ENCODE measurements at regions not wholly inside any gene's neighbourhood (a gene's known extent, or its start where the extent isn't known, plus 50 kb on each side); places are given as distances from the start of the nearest gene placed in this dataset.
"Not testable (repeated sequence)": the region's sequence is repeated elsewhere in the genome, so short reads cannot be mapped to it uniquely, and the experiment has no call there.

DNA sequence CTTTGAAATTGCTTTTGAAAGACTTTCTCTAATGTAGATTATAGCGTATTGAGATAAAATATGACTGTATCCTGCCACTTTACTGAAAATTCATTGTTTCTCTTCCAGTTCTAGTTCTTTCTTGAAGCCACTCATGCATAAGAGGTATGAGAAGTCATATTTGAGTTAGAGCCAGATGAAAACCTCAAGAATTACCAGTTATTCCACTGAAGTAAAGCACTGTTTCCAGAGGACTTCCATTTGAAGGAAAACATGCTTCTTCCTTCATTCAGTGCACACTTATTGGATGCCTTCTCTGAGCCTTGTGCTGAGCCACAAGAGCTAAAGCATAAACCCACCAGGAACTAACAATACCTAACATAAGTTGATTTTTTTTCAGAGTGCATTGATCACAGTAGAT, 513.4 kb downstream of the ZNF385D start:
- no peak for DNase-seq

DNA sequence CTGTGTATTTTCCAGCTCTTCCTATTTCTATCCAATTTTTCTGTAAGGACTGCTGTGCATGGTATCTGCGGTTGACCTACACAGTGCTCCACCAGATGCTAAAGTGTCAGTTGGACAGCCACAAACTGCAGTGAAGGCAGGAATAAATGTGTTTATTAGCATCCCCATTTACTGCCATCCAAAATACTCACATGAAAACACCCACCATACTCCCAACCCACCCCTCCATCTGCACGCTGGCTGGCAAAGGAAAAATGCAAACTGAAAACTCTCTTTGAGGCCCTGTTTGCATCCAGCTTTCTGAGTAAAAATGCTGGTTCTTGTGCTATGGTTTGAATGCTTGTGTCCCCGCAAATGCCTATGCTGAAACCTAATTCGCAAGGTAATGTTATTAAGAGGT, 515.5 kb downstream of the ZNF385D start:
- DNase-seq: no peak

DNA sequence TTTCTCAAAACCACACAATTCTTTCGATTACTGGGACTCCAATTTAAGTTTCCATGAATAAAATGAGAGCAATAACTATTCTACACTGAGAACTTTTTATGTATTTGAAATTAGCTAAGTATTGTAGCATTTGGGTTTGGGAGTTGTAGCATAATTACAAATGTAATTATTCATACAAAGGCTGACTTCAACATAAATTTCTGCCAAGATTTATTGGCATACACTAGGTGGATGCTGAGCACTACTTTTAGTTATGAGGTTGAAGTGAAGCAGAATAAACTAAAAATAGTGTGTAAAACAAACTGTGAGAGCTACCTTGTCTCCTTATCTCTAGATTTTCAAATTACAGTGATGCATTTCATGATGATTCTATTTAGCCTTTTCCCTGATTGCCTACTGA, 516.1 kb downstream of the ZNF385D start:
- no peak for DNase-seq

DNA sequence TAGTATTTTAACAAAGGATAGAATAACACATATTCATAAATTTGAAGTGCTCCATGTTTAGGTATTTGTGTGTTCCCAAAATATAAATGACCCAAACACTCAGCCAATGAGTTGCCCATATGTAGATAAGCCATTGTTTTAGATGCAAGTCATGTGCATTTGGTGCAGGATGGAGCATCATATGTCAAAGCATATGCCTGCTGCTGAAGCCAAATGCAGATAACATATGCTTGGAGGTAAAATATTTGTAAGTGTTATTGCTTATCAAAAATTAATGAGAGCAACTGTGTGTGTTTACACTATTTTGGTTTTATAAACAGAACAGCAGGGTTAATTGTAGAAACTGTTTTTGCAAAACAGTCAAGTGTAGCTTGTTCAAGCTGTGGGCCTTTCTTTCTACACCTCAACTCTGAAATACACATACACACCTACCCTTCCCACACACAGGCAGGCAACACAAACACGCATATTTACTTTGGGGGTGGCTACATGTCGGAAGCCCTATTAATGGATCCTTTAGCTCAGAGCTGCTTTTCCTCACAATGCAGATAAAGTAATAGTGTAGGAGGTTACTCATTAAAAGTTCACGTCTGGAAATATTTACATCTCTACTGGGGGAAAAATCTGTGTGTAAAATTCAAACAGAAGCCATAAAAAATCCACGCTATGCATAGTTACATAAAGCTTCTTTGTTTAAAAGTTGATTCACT, 521.4 kb downstream of the ZNF385D start:
- no peak for DNase-seq

DNA sequence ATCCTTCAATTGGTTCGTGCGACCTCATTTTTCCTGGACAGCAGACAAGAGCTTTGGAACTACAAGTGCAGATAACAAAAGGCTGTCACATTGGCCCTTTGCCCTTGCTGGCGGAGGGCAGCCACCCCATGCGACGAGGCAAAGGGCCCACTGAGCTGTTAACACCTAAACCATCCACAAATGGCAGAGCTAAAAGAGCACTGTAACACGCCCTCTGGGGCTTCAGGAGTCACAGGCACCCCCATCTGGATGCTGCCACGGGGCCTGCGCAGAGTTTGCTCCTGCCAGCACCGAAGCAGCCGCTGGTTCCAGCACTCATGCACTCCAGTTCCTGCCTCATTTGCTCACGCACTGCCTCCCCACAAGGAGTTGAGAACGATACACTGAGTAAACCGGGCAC, 524.9 kb downstream of the ZNF385D start:
- DNase-seq: no peak

DNA sequence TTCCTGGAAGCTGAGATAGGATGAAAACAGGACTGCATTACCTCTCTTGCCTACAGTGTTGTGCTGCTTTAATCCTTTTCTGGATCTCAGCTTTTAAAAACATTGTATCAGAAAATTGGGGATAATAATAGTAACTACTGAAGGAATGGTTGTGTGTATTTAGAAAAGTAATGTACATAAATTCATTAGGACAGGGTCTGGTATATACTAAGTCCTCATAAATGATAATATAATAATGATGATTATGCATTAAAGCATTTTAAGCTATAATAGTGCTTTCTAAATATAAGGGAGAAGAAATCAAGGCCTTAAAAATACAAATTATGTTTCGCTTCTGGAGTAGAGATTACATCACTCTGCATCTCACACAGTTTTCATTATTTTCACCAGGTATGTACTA, 530.1 kb downstream of the ZNF385D start:
- DNase-seq: no peak

DNA sequence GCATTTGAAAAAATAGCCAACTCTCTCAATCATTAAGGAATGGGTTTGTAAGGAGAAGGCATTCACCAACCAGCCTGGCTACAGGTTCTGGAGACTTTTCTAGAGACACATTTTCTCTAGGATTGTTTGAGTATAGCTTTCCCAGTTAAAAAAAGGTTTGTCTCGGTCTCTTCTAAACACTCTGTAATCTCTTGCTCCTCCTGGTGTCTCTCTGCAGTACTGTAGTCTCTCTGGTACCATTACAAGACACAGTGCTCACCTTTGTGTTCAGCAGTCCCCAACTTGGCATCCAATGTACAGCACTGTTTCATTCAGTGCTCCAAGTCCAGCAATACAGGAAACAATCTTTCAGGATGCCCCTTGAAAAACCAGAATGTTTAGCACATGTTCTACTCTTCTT, 534.4 kb downstream of the ZNF385D start:
- DNase-seq: no peak

DNA sequence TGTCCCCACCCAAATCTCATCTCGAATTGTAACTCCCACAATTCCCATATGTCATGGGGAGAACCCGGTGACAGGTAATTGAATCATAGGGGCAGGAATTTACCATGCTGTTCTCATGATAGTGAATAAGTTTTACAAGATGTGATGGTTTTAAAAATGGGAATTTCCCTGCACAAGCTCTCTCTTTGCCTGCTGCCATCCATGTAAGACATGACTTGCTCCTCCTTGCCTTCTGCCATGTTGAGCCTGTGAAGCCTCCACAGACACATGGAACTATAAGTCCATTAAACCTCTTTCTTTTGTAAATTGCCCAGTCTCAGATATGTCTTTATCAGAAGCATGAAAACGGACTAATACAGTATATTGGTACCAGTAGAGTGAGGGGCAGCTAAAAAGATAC, 546.9 kb downstream of the ZNF385D start:
- not testable (repeated sequence) for DNase-seq

DNA sequence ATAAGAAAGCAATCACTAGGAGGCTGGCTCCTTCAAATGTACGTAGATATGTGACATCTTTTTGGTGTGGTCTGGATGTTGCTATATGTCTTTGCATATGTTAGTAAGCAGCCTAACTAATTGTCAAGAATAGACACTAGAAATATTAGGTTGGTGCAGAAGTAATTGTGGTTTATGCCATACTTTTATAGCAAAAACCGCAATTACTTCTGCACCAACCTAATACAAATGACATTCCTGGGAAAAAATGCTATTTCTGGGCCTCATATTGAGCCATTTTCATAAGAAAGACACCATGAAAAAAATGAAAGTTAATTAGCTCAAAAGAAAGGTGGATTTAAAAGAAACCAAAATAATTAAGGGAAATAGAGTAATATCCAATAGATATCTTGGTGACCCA, 555.8 kb downstream of the ZNF385D start:
- no peak for DNase-seq

DNA sequence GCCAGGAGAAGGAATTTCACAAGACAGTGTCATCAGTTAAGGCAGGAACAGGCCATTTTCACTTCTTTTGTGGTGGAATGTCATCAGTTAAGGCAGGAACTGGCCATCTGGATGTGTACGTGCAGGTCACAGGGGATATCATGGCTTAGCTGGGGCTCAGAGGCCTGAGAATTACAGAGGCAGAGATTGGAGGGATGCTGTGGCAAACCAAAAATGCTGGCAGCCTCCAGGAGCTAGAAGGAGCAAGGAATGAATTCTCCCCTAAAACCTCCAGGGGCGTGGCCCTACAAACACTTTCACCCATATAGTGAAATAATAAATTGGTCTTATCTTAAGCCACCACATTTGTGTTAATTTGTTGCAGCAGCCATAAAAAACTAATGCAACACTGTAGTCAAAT, 557.0 kb downstream of the ZNF385D start:
- not testable (repeated sequence) for DNase-seq

DNA sequence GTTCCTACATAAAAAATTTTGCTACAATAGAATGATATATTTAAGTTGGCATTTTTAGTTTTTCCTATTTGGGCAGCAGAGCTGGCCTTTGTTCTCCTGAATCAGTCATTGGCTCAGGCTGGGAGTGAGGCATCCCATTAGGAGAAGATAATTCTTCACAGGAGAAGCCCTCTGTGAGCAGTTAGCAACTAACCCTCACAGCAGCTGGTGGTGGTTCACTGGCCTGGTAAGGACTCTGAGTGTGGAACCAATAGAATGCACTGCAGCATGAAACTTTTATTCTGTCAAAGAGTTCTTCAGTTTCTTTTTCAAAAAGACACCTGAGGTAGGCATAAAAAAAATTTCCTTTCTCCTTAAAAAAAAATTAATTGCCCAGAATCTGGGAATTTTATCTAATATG, 562.6 kb downstream of the ZNF385D start:
- DNase-seq: no peak

DNA sequence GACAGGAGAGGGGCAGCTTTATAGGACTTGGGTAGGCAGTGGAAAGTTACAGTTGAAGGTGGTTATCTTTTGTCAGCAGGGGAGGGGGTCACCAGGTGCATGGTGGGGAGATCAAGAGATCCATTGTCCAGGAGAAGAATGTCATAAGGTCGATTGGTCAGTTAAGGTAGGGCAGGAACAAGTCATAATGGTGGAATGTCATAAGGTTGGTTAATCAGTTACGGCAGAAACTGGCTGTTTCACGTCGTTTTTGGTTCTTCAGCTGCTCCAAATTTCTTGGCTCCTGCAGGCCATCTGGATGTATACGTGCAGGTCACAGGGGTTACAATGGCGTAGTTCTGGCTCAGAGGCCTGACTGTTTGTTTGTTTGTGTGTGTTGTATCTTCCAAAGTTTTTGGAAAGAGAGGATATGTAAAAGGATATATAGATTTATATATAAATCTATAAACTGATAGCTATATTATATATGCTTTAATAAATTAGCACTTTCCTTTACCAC, 565.1 kb downstream of the ZNF385D start:
- no peak for DNase-seq

DNA sequence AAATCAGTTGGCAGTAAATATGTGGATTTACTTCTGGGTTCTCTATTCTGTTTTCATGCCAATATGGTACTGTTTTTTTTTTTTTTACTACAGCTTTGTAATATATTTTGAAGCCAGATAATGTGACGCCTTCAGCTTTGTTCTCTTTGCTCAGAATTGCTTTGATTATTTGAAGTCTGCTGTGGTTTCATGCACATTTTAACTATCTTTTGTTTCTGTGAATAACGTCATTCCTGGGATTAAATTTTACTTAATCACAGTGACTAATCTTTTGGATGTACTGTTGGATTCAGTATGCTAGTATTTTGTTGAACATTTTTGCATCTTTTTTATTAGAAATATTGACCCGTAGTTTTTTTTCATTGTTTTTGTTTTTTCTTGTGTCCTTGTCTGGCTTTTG, 576.5 kb downstream of the ZNF385D start:
- no peak for DNase-seq

DNA sequence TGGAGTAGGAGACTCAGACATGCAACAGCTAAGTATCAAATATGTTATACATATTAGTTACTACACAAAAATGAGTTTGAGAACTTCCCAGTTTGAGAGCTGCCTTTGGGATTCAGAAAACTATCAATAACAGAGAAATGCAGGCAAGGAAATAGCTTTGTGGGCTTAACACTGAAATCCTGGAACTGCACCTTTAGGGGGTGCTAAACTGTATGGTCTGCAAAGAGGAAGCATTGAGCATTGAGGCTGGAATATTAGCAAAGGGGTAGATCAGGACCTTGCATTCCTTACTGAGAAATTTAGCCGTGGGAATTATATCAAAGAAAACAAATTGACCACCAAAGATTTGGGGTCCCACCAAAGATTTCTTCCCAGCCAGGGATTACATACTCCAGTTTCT, 580.0 kb downstream of the ZNF385D start:
- DNase-seq: no peak

DNA sequence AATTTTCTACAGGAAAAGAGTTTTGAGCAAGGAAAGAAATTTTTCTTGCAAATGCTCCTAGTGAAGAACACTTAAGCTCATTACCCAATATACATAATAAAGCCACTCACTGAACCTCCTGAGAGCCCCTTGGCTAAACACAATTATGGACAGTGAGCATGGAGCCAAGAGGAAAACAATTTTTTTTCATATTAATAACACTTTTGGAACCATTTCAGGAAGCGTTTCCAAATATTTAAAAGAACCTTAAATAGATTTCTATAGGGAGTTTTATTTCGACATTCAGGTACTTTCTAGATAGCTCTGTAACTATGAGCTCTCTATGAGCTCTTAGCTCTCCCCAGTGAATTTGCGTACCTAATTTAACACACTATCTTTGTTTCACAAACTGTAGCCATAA, 581.1 kb downstream of the ZNF385D start:
- DNase-seq: no peak

DNA sequence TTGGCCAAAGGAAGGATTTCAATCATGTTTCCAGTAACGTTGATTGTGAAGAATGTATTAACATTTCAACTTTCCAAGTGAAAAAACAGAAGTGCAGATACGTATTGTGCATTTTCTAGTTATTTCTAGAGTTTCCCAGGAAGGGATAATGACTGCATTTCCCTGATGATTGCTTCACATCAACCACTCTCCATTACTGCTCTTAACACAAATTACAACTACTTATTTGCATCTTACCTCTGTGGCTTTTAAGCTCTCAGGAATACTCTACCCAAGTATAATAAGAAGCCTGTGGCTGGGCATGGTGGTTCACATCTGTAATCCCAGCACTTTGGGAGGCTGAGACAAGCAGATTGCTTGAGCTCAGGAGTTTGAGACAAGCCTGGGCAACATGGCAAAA, 582.5 kb downstream of the ZNF385D start:
- DNase-seq: no peak

DNA sequence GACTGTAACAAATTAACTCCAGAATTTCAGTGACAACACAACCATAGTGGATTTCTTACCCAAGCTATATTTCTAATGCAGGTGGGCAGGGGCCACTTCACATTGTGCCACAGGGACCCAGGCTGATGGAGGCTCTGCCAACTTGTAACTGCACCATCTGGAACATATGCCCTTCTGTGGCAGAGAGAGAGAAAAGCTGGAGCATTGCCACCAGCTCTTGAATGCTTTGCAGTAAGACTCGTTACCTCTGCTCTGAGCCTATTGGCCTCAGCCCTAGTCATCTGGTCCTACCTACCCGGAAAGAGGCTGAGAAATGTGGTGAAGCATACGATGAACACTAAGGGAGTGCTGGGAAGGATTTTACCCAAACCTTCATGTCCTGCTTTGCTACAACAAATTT, 587.1 kb downstream of the ZNF385D start:
- no peak for DNase-seq

DNA sequence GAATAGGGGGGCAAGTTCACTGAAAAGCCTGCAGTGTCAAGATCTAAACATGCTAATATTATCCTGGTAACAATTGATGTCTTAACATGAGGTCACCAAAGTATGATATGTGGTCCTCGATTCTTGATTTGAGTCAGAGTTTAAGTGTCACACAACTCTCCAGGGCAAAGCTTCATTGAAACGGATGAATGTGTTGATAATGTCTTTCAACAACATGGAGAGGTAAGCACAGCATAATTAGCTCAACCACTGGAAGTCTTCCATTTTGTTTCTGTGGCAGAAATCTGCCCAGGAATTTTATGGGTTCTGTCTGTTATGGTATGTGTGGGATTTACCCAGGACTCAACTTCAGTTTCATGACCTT, 591.5 kb downstream of the ZNF385D start:
- DNase-seq: no peak

DNA sequence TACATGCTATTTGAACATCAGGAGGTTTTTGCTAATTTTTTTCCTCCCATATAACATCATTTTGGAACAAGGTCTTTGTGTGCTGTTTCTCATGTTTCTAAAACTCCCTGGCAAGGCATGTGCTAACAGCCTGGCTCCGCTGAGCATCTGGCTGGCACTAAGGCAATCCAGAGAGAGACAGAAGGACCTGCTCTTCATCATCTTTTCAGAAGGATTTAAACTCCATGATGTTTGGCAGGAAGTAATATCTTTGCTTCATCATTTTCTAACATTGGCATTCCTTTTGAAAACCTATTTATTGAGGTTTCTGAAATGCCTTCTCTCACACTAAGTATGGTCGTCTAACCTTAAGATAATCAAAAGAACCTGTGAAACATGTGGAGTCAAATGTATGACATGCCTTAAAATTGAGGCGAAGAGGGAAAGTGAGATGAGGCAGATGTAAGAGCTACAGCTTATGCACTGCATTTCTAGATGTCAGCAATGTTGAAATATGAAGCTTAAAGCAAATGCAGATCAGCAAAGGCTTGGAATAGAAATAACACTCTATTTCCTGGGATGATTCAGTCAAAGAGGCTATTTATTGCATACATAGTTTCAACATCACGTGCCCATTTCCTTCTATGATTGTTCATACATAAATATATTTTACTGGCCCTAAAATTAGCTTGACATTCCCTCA, 592.0 kb downstream of the ZNF385D start:
- DNase-seq: no peak

DNA sequence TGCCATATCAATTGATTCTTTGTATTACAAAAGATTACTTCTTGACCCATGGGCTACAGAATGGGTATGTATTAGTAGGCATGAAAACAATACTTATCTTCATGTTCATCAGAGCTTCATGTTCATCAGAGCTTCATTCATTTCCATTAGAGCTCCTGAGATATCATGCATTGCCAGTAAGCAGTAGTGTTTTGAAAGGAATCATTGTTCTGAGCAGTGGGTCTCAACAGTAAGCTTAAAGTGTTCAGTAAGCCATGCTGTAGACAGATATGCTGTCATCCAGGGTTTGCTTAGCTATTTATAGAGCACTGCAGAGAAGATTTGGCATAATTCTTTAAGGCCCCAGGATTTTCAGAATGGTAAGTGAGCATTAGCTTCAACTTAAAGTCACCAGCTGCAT, 596.1 kb downstream of the ZNF385D start:
- DNase-seq: no peak

DNA sequence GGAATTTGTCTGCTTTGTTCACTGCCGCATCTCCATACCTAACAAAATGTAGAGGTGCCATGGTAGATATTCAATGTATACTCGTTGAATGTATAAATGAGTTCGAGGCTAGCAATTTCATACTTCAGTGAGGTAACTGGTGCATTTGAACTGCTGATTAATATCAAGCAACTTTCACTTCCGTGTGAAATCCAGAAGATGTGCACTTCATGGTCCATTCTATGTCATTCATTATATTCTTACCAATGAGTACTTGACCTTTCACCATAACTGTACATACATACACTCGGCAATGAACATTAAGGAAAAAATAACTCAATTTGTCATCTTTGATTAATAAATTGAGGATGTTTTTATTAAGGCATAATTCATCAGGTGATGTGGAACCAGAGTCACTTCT, 598.5 kb downstream of the ZNF385D start:
- DNase-seq: no peak

DNA sequence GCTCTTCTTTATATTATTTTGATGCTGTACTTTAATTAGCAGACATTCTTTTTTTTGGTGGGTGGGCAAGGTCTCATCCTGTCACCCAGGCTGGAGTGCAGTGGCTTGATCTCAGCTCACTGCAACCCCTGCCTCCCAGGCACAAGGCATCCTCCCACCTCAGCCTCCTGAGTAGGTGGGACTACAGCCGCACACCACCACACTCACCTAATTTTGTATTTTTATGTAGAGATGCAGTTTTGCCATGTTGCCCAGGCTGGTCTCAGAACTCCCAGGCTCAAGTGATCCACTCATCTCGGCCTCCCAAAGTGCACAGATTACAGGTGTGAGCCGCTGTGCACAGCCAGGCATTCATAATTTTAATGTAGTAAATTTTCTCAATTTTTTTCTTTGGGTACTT, 608.1 kb downstream of the ZNF385D start:
- DNase-seq: no peak

DNA sequence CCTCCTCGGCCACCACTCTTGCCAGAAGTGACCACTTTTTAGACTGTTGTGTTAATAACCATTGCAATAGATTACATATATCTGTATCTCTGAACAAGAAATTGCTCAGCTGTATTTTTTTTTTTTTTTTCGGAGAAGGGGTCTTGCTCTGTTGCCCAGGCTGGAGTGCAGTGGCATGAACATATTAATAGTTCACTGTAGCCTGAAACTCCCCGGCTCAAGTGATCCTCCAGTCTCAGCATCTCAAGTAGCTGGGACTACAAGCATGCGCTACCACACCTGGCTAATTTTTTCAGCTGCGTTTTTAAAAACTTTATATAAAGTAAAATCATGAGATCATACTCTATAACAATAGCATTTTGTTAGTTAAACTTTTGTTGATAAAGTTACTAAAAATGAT, 609.0 kb downstream of the ZNF385D start:
- DNase-seq: no peak

DNA sequence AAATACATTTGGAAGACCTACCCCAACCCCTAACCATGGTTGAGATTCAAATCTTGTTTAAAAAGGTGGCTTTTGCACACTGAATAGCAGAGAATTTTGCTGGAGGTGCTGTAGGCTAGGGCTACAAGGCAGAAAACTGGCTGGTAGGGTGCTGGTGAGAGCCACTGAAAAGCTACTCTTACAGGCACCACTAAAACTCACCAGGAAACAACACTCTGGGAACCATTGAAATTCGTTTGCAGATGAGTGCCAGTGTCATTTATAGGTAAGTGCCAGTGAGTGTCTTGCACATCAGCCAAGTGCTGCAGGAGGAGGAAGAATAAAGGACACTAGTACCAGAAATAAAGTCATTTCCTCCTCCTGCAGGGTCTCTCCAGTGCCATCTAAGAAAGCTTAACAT, 610.2 kb downstream of the ZNF385D start:
- DNase-seq: no peak

DNA sequence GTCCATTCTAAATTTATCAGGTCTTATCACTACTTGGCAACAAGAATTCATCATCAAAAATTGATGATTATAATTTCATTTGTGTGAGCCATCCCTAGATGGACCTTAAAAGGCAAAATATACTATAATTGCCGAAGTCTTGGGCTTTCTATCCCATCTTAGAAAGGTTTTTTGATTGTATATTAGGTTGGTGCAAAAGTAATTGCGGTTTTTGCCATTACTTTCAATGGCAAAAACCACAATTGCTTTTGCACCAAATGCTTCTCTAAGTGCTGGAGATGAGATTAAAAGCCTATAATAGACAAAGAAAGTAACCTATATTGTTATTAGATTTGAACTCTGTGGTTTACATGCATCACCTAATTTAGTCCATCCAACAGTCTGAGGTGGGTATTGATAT, 612.9 kb downstream of the ZNF385D start:
- no peak for DNase-seq
